Testis (tissue), 2 donors: ENCODE measurements at regions not wholly inside any gene's neighbourhood (a gene's known extent, or its start where the extent isn't known, plus 50 kb on each side); places are given as distances from the start of the nearest gene placed in this dataset.
"Not testable (repeated sequence)": the region's sequence is repeated elsewhere in the genome, so short reads cannot be mapped to it uniquely, and the experiment has no call there.

Experiments
- CTCF ChIP-seq, 3 experiments: fragments of 450-650 bp in 2 of 3; fragments of 200-600 bp in 1 of 3; sonication (generic) in 1 of 3; IDR thresholded peaks; one replicate each; pipeline ENCODE4 v1.5.1; 2016 to 2019; ENCODE audit warnings: antibody characterized with exemption in 3 of 3, mild to moderate bottlenecking in 2 of 3, moderate library complexity in 1 of 3
- POLR2A ChIP-seq: fragments of 450-650 bp; IDR thresholded peaks from one replicate; pipeline ENCODE4 v1.6.1; 2017; ENCODE audit warnings: antibody characterized with exemption, mild to moderate bottlenecking, moderate library complexity

GRCh38 chr6:119490050-119490449 is 140.5 kb upstream of the MAN1A1 start:
- not testable (repeated sequence) for TF ChIP-seq POLR2A; CTCF (IDR thresholded peaks at IDR 0.05)
